Endothelial cell (in vitro differentiated cells): ENCODE measurements at regions not wholly inside any gene's neighbourhood (a gene's known extent, or its start where the extent isn't known, plus 50 kb on each side); places are given as distances from the start of the nearest gene placed in this dataset.

Source experiments
- DNase-seq: peaks from one replicate; pipeline ENCODE4 v3.0.0; 2021; ENCODE audit warnings: low spot score
- H3K27ac Mint-ChIP-seq: one replicate; pipeline ENCODE4 v1.8.0; 2021; ENCODE audit warnings: mixed read lengths, inconsistent platforms; ENCODE audit not compliant: unreplicated experiment
- H3K27me3 Mint-ChIP-seq: one replicate; pipeline ENCODE4 v1.8.0; 2021; ENCODE audit warnings: mild to moderate bottlenecking, moderate library complexity, mixed read lengths, inconsistent platforms; ENCODE audit not compliant: unreplicated experiment
- H3K36me3 Mint-ChIP-seq: one replicate; pipeline ENCODE4 v1.8.0; 2021; ENCODE audit warnings: mild to moderate bottlenecking, low read depth, mixed read lengths, inconsistent platforms; ENCODE audit not compliant: unreplicated experiment
- H3K4me1 Mint-ChIP-seq: one replicate; pipeline ENCODE4 v1.8.0; 2021; ENCODE audit warnings: mild to moderate bottlenecking, mixed read lengths, inconsistent platforms; ENCODE audit not compliant: unreplicated experiment
- H3K4me3 Mint-ChIP-seq: one replicate; pipeline ENCODE4 v1.8.0; 2021; ENCODE audit warnings: mild to moderate bottlenecking, mixed read lengths, inconsistent platforms; ENCODE audit not compliant: unreplicated experiment
- H3K9me3 Mint-ChIP-seq: one replicate; pipeline ENCODE4 v1.8.0; 2021; ENCODE audit warnings: mixed read lengths, inconsistent platforms; ENCODE audit not compliant: unreplicated experiment
- CTCF ChIP-seq: fragments of 200-600 bp; sonication (generic); IDR thresholded peaks from one replicate; pipeline ENCODE4 v1.5.0; 2021; ENCODE audit warnings: antibody characterized with exemption; ENCODE audit not compliant: unreplicated experiment

- Mint-ChIP-seq H3K36me3 (no peaks in the 10 kb centered on the region), H3K4me3 (no peak overlapping the region), H3K4me1 (no peaks in the 10 kb centered on the region), H3K9me3 (no peaks in the 10 kb centered on the region), H3K27me3 (peaks cover 8% of the 10 kb centered on the region), H3K27ac (no peak overlapping the region)
- no peak for DNase-seq
- TF ChIP-seq CTCF = no peak
Observed at GRCh38 chr20:60966031-60966430, 286.0 kb upstream of the CDH4 start.

- peaks cover 8% of the 10 kb centered on the region for H3K27me3 Mint-ChIP-seq
- no peaks in the 10 kb centered on the region for H3K4me1 Mint-ChIP-seq
- no peak overlapping the region for H3K27ac Mint-ChIP-seq
- no peaks in the 10 kb centered on the region for H3K36me3 Mint-ChIP-seq
- no peaks in the 10 kb centered on the region for H3K9me3 Mint-ChIP-seq
- no peak for TF ChIP-seq CTCF
- no peak overlapping the region for H3K4me3 Mint-ChIP-seq
- DNase-seq = no peak
Observed at GRCh38 chr20:60966766-60967165, 285.3 kb upstream of the CDH4 start.

- Mint-ChIP-seq H3K4me1 (no peaks in the 10 kb centered on the region), H3K36me3 (no peaks in the 10 kb centered on the region), H3K27ac (no peak overlapping the region), H3K27me3 (peaks cover 8% of the 10 kb centered on the region), H3K4me3 (no peak overlapping the region), H3K9me3 (no peaks in the 10 kb centered on the region)
- DNase-seq = no peak
- TF ChIP-seq CTCF = no peak
Observed at GRCh38 chr20:60967431-60968316, 284.4 kb upstream of the CDH4 start.

DNA sequence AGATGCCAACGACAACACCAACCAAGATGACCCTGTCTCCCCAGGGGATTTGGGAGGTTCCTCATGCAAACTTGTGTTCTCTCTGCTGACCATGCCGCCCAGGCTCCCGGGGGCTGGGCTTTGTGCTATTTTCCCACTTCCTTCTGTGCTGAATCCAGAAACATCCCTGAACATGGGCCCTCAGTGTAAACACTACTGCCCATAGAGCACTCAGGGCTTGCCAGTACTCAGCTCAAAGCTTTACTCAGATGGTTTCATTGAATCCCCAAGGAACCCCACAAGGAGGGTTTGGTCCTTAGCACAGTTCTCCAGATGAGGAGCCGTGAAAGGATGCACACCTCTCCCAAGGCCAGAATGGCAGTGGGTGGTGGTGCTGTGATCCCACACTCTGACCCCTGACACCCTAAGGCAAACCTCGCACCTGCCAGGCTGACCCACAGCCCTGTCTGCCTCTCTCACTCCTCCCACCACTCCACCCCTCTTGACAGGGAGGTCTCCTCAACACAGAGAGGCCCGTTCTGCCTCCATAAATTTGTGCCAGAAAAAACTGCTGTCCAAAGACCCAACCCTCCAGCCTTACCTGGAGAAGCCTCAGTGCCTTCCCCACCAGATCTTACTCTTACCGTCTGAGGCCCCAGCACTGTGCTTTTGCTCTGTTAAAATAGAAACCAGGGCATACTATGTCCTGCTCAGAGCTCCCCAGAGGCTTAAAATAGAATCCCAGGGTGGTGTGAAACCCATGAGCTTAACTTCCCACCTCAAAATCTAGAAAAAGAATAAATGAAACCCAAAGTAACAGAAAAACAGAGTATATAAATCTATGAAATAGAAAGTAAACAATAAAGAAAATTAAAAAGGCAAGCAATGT, 283.0 kb upstream of the CDH4 start:
- Mint-ChIP-seq H3K4me1 (no peaks in the 10 kb centered on the region), H3K9me3 (no peaks in the 10 kb centered on the region), H3K4me3 (no peak overlapping the region), H3K27ac (no peak overlapping the region), H3K27me3 (peaks cover 8% of the 10 kb centered on the region), H3K36me3 (no peaks in the 10 kb centered on the region)
- TF ChIP-seq CTCF = no peak
- no peak for DNase-seq
